SU-DHL-6 (cell line): ENCODE measurements at regions not wholly inside any gene's neighbourhood (a gene's known extent, or its start where the extent isn't known, plus 50 kb on each side); places are given as distances from the start of the nearest gene placed in this dataset.

Experiments used
- EZH2phosphoT487 ChIP-seq: fragments of 200-600 bp; sonication (generic), shearing (Covaris generic); conservative IDR thresholded peaks from 2 replicates; pipeline ENCODE4 v1.6.1; 2018; ENCODE audit warnings: mild to moderate bottlenecking, antibody characterized with exemption, low read length, moderate library complexity, mixed read lengths
- TF ChIP-seq, protein P1 (sequence below): fragments of 200-600 bp; sonication (generic); IDR thresholded peaks from one replicate; pipeline ENCODE4 v1.5.1; 2017; ENCODE audit warnings: antibody characterized with exemption, mild to moderate bottlenecking, low read length, moderate library complexity; ENCODE audit not compliant: insufficient read depth, poor library complexity, severe bottlenecking

- TF ChIP-seq, protein P1, sequence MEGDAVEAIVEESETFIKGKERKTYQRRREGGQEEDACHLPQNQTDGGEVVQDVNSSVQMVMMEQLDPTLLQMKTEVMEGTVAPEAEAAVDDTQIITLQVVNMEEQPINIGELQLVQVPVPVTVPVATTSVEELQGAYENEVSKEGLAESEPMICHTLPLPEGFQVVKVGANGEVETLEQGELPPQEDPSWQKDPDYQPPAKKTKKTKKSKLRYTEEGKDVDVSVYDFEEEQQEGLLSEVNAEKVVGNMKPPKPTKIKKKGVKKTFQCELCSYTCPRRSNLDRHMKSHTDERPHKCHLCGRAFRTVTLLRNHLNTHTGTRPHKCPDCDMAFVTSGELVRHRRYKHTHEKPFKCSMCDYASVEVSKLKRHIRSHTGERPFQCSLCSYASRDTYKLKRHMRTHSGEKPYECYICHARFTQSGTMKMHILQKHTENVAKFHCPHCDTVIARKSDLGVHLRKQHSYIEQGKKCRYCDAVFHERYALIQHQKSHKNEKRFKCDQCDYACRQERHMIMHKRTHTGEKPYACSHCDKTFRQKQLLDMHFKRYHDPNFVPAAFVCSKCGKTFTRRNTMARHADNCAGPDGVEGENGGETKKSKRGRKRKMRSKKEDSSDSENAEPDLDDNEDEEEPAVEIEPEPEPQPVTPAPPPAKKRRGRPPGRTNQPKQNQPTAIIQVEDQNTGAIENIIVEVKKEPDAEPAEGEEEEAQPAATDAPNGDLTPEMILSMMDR, result no peak
- no peak for TF ChIP-seq EZH2phosphoT487
These were observed 730.0 kb upstream of the B3GALT2 start for GRCh38 chr1:193916452-193916851.
